ENCODE measurements at regions not wholly inside any gene's neighbourhood (a gene's known extent, or its start where the extent isn't known, plus 50 kb on each side); places are given as distances from the start of the nearest gene placed in this dataset.

GRCh38 chr20:55919956-55920355 lies 85.4 kb downstream of the CBLN4 start:
- H2BK120ac ChIP-seq (ENCODE audit: low read depth, low read length, poor library complexity, severe bottlenecking) = no peak overlapping the region
- H3K23ac ChIP-seq (ENCODE audit: insufficient read length, low read depth, low read length) = no peak overlapping the region
- H2BK5ac ChIP-seq (ENCODE audit: insufficient read length, low read length) = no peak overlapping the region
- no peaks in the 10 kb centered on the region for H3K79me2 ChIP-seq (ENCODE audit: insufficient read depth, low read length)
- H3K23me2 ChIP-seq (ENCODE audit: insufficient read length, low read depth, low read length, poor library complexity, severe bottlenecking) = no peaks in the 10 kb centered on the region
- H2AFZ ChIP-seq (ENCODE audit: low read length) = no peak overlapping the region
- TF ChIP-seq, protein P1, sequence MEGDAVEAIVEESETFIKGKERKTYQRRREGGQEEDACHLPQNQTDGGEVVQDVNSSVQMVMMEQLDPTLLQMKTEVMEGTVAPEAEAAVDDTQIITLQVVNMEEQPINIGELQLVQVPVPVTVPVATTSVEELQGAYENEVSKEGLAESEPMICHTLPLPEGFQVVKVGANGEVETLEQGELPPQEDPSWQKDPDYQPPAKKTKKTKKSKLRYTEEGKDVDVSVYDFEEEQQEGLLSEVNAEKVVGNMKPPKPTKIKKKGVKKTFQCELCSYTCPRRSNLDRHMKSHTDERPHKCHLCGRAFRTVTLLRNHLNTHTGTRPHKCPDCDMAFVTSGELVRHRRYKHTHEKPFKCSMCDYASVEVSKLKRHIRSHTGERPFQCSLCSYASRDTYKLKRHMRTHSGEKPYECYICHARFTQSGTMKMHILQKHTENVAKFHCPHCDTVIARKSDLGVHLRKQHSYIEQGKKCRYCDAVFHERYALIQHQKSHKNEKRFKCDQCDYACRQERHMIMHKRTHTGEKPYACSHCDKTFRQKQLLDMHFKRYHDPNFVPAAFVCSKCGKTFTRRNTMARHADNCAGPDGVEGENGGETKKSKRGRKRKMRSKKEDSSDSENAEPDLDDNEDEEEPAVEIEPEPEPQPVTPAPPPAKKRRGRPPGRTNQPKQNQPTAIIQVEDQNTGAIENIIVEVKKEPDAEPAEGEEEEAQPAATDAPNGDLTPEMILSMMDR (conservative IDR thresholded peaks at IDR 0.05) = no peak
- Mint-ChIP-seq H3K9me3 (peaks cover 87 to 95% of the 10 kb centered on the region in 2 experiments), H3K4me1 (no peaks in the 10 kb centered on the region), H3K36me3 (ENCODE audit: insufficient read depth in 1 of 3, low read depth in 3 of 3) (peaks cover 5 to 16% (median 6%) of the 10 kb centered on the region in 3 experiments; a peak in 5 of 7 replicates), H3K27me3 (ENCODE audit: low read depth) (peaks cover 1% of the 10 kb centered on the region; the same call in 1 of the 2 replicates), H3K27ac (no peak overlapping the region), H3K4me3 (no peak overlapping the region)
- H3T11ph ChIP-seq (ENCODE audit: low read length) = no peak overlapping the region
- no peak overlapping the region for H4K5ac ChIP-seq (ENCODE audit: insufficient read length, low read depth, low read length)
- no peak overlapping the region for H3K4ac ChIP-seq (ENCODE audit: low read depth, low read length)
- H3K27me3 ChIP-seq (ENCODE audit: insufficient read depth, low read length) = no peaks in the 10 kb centered on the region
- no peaks in the 10 kb centered on the region for H3K4me1 ChIP-seq (ENCODE audit: insufficient read depth, low read length)
- no peak overlapping the region for H3K27ac ChIP-seq (ENCODE audit: insufficient read length, low read depth, low read length)
- H3K18ac ChIP-seq (ENCODE audit: insufficient read length, low read depth, low read length) = no peak overlapping the region
- no peak overlapping the region for H2AK5ac ChIP-seq (ENCODE audit: insufficient read length, low read length)
- no peak overlapping the region for H3K9ac ChIP-seq (ENCODE audit: extremely low read depth, insufficient read length, low read length)
- no peak overlapping the region for H3K14ac ChIP-seq (ENCODE audit: insufficient read depth, low read length)
- no peak overlapping the region for H2BK12ac ChIP-seq (ENCODE audit: insufficient read length, low read depth, low read length)
- no peaks in the 10 kb centered on the region for H3K79me1 ChIP-seq (ENCODE audit: insufficient read depth, low read depth, low read length, poor library complexity, severe bottlenecking)
- no peaks in the 10 kb centered on the region for H4K20me1 ChIP-seq (ENCODE audit: control insufficient read depth, insufficient read depth, insufficient read length)
- H2BK20ac ChIP-seq (ENCODE audit: low read depth, low read length, poor library complexity, severe bottlenecking) = no peak overlapping the region
- no peak overlapping the region for H3K4me2 ChIP-seq (ENCODE audit: insufficient read depth, insufficient read length, low read length)
- H4K91ac ChIP-seq (ENCODE audit: insufficient read length, low read depth, low read length) = no peak overlapping the region
- H2BK15ac ChIP-seq (ENCODE audit: low read depth, low read length) = no peak overlapping the region
- H3K9me3 ChIP-seq (ENCODE audit: control insufficient read depth, low read depth, low read length) = peaks cover 84% of the 10 kb centered on the region
- no peak overlapping the region for H4K8ac ChIP-seq (replicated peaks; ENCODE audit: insufficient read length, low read depth, low read length)
- H3K56ac ChIP-seq (ENCODE audit: insufficient read length, low read depth, low read length) = no peak overlapping the region
- DNase-seq = no peak

All from H9 (cell line).